Endothelial cell of umbilical vein (primary cell): ENCODE measurements at regions not wholly inside any gene's neighbourhood (a gene's known extent, or its start where the extent isn't known, plus 50 kb on each side); places are given as distances from the start of the nearest gene placed in this dataset.

Experiments used
- EZH2 ChIP-seq: IDR thresholded peaks from 2 replicates; pipeline ENCODE4 v1.6.1; 2012; ENCODE audit warnings: borderline replicate concordance, low read depth, mild to moderate bottlenecking, moderate library complexity, low read length, inconsistent platforms; ENCODE audit not compliant: severe bottlenecking
- FOS ChIP-seq: IDR thresholded peaks from 2 replicates; pipeline ENCODE4 v1.6.1; 2011; ENCODE audit warnings: mild to moderate bottlenecking, low read length, moderate library complexity, borderline replicate concordance; ENCODE audit not compliant: insufficient read depth
- POLR2A ChIP-seq: IDR thresholded peaks from 2 replicates; pipeline ENCODE4 v1.6.1; 2012; ENCODE audit warnings: low read depth, mild to moderate bottlenecking, control low read depth, low read length
- TF ChIP-seq, protein P1 (sequence below), 2 donors: IDR thresholded peaks; 1 replicate in 1 of 2; 2 replicates in 1 of 2; pipeline ENCODE4 v1.5.1; 2011; ENCODE audit warnings: low read length in 2 of 2, mild to moderate bottlenecking in 2 of 2, moderate library complexity in 2 of 2, control low read depth in 1 of 2, inconsistent platforms in 1 of 2, low read depth in 1 of 2; ENCODE audit not compliant: insufficient read depth in 1 of 2; ENCODE audit errors: extremely low read depth in 1 of 2
- TF ChIP-seq, protein P2 (sequence below): IDR thresholded peaks from 2 replicates; pipeline ENCODE4 v1.6.1; 2011; ENCODE audit not compliant: insufficient read depth, insufficient read length

DNA sequence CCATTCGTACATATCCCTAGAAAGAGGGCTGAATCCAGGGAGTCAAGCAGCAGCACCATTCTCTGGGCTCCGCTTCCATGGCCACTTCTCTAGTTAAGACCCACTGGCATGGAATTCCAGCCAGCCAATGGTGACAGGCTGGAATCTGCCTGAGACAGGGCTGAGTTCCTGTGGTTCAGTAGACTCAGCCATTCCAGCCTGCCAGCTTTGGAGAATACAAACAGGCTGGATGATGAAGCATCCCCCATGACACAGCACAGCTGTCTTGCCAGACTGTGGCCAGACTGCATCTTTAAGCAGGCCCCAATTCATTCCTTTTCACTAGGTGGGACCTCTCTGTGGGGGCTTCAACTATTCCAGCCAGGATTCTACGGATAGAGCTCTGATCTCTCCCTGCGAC, 329.6 kb downstream of the XPNPEP1 start:
- TF ChIP-seq, protein P1, sequence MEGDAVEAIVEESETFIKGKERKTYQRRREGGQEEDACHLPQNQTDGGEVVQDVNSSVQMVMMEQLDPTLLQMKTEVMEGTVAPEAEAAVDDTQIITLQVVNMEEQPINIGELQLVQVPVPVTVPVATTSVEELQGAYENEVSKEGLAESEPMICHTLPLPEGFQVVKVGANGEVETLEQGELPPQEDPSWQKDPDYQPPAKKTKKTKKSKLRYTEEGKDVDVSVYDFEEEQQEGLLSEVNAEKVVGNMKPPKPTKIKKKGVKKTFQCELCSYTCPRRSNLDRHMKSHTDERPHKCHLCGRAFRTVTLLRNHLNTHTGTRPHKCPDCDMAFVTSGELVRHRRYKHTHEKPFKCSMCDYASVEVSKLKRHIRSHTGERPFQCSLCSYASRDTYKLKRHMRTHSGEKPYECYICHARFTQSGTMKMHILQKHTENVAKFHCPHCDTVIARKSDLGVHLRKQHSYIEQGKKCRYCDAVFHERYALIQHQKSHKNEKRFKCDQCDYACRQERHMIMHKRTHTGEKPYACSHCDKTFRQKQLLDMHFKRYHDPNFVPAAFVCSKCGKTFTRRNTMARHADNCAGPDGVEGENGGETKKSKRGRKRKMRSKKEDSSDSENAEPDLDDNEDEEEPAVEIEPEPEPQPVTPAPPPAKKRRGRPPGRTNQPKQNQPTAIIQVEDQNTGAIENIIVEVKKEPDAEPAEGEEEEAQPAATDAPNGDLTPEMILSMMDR (IDR thresholded peaks at IDR 0.05; ENCODE audit: extremely low read depth in 1 of 2, insufficient read depth in 1 of 2, low read depth in 1 of 2, low read length in 2 of 2): no peak
- TF ChIP-seq, protein P2, sequence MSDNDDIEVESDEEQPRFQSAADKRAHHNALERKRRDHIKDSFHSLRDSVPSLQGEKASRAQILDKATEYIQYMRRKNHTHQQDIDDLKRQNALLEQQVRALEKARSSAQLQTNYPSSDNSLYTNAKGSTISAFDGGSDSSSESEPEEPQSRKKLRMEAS: no peak
- no peak for TF ChIP-seq EZH2
- no peak for TF ChIP-seq FOS
- no peak for TF ChIP-seq POLR2A
